Lower lobe of right lung (tissue), 2 donors: ENCODE measurements at regions not wholly inside any gene's neighbourhood (a gene's known extent, or its start where the extent isn't known, plus 50 kb on each side); places are given as distances from the start of the nearest gene placed in this dataset.

Experiments used
- ATAC-seq, 2 donors: fragments of 200-7000 bp; cut with Tn5 transposase; one replicate each; pipeline ENCODE4 v1.9.1; 2020 to 2022; ENCODE audit warnings: mild to moderate bottlenecking in 2 of 2, moderate library complexity in 2 of 2
- DNase-seq: peaks from one replicate; pipeline ENCODE4 v3.0.0-alpha.2; 2020
- H3K27ac ChIP-seq: fragments of 200-600 bp; one replicate; pipeline ENCODE4 v1.8.0; 2022
- H3K27me3 ChIP-seq: fragments of 200-600 bp; one replicate; pipeline ENCODE4 v1.8.0; 2022; ENCODE audit warnings: low read depth
- H3K36me3 ChIP-seq: fragments of 200-600 bp; one replicate; pipeline ENCODE4 v1.8.0; 2022; ENCODE audit warnings: mild to moderate bottlenecking
- H3K4me1 ChIP-seq: fragments of 200-600 bp; one replicate; pipeline ENCODE4 v1.8.0; 2022
- H3K4me3 ChIP-seq: fragments of 200-600 bp; one replicate; pipeline ENCODE4 v1.8.0; 2022; ENCODE audit warnings: mild to moderate bottlenecking
- H3K9me3 ChIP-seq: fragments of 200-600 bp; one replicate; pipeline ENCODE4 v1.8.0; 2022
- intact Hi-C: fragments of 100-400 bp; cut with DNase I; formaldehyde crosslinking; loops from one replicate; pipeline ENCODE4 v1.11.0; 2022
- TF ChIP-seq, protein P1 (sequence below): fragments of 200-600 bp; IDR thresholded peaks from one replicate; pipeline ENCODE4 v1.8.0; 2022; ENCODE audit warnings: antibody characterized with exemption, mild to moderate bottlenecking
- donor health status: DM: no; HTN: yes; CAD: no; lungs with severe emphysema.

DNA sequence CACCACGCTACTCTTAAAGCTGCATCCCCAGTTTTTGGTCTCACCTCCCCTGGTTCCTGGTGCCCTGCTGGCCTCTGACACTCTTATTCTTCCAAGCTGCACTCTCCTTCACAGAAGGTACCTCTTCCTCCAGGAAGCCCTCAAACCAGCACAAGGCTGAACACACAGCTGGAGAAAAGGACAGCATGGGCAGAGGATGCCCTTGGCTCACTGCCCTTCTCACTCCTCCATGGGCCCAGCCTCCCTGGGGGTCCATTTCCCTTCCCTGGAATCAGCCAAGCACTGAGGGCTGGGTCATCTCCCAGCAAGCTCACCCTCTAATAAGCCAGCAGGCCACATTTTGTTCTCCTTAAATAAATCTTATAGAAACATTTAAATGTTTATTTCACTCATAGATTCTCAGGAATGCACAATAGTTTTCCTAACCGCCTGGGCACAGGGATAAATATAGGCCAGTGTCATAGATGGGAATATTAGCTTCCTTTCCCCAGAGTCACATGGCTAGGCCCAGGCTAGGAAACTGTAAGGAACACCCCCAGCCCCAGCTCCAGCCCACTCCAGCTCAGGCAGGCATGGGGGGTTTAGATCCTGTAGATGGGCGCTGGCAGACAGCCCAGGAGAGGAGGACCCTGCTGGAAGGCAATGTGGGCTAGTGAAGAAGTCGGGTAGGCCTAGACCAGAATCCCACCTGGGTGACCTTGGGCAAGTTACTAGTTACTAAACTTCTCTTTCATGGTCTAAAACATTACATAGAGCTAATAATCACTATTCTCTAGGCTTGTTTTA, 51.5 kb downstream of the IRAG1 start:
- ATAC-seq (no peak), DNase-seq (no peak)
- H3K4me1 ChIP-seq, result peaks cover 58% of the 10 kb centered on the region
- peak overlapping the region; percentile 28 for H3K27ac ChIP-seq
- TF ChIP-seq, protein P1, sequence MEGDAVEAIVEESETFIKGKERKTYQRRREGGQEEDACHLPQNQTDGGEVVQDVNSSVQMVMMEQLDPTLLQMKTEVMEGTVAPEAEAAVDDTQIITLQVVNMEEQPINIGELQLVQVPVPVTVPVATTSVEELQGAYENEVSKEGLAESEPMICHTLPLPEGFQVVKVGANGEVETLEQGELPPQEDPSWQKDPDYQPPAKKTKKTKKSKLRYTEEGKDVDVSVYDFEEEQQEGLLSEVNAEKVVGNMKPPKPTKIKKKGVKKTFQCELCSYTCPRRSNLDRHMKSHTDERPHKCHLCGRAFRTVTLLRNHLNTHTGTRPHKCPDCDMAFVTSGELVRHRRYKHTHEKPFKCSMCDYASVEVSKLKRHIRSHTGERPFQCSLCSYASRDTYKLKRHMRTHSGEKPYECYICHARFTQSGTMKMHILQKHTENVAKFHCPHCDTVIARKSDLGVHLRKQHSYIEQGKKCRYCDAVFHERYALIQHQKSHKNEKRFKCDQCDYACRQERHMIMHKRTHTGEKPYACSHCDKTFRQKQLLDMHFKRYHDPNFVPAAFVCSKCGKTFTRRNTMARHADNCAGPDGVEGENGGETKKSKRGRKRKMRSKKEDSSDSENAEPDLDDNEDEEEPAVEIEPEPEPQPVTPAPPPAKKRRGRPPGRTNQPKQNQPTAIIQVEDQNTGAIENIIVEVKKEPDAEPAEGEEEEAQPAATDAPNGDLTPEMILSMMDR, result no peak
- no peaks in the 10 kb centered on the region for H3K36me3 ChIP-seq
- no peaks in the 10 kb centered on the region for H3K9me3 ChIP-seq
- H3K27me3 ChIP-seq, result no peaks in the 10 kb centered on the region
- H3K4me3 ChIP-seq, result no peak overlapping the region
- intact Hi-C loops, result no loop called here

DNA sequence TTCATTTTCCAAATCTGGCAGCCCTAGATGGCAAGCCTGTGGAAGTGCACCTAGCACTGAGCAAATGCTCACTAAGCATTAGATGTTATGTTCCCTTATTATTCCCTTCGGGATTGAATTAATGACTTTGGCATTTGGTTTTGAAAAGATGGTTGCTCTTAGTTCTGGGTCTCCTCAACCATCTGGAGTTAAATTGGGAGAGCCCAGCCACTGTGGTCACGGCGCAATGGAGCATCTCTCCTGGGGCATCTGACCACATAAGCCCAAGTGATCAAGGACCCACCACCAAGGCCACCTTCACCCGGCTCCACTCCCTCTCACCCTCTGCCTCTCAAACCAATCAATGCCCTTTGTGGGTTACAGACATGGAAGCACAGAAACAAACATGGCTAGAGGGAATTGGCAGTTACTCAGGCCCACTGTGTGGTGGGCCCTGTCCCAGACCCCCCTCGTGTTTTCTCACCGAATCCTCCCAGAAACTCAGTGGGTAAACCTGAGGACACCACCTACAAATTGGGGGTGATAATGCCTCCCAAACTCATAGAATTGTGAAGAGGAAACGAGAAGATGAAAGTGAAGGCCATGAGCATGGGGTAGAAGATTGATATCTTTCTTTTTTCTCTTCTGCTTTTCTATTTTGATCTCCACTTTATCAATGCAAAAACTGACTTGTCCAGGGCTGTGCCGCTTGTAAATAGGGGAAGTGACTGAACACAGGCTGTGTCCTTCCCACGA, 52.2 kb downstream of the IRAG1 start:
- peak overlapping the region; percentile 24 for H3K27ac ChIP-seq
- DNase-seq, result no peak
- peak; percentile 40 to 69 for ATAC-seq
- H3K9me3 ChIP-seq, result no peaks in the 10 kb centered on the region
- intact Hi-C loops, result no loop called here
- H3K4me3 ChIP-seq, result no peak overlapping the region
- H3K27me3 ChIP-seq, result no peaks in the 10 kb centered on the region
- TF ChIP-seq, protein P1, result no peak
- peaks cover 50% of the 10 kb centered on the region for H3K4me1 ChIP-seq
- no peaks in the 10 kb centered on the region for H3K36me3 ChIP-seq

DNA sequence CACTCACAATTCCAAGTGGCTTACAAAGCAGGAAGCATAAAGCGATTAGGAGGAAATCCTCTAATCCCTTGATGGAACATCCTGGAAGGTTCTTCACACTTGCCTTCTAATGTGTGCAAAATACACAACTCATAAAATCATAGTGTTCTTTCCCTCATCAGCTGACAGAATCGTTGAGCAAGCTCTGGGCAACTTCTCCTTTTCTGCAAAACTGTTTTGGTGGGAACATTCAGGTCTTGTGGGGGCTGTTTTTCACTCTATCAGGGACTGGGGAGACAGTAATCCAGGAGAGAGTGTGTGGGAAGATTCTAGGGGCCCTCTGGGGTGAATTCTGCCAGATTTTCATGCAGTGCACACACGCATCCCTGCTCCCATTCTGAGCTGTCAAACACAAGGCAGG, 53.2 kb downstream of the IRAG1 start:
- Histone ChIP-seq H3K27ac (peak overlapping the region; percentile 34), H3K9me3 (no peaks in the 10 kb centered on the region), H3K4me1 (peaks cover 46% of the 10 kb centered on the region), H3K36me3 (no peaks in the 10 kb centered on the region), H3K27me3 (no peaks in the 10 kb centered on the region), H3K4me3 (no peak overlapping the region)
- DNase-seq (no peak), ATAC-seq (peak in 1 of 2 donors; percentile 14)
- intact Hi-C loops, result no loop called here
- TF ChIP-seq, protein P1, result no peak

DNA sequence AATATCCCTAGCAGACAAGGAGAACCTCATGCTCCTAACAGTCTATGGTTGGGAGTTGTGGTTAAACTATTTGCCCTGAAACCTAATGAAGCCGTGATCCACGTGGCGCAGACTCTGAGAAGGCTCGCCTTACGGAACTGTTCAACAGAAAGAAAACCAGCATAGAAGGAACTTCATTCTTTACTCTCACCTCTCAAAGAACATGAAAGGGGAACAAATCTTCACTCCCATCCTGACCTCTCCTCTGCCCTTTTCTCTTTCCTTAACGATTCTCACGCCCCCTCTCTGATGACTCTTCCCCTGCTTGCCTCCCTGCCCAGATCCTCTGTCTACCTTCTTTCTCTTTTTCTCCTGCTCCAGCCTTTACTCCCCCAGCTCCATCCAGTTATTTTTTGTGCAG, 54.2 kb downstream of the IRAG1 start:
- TF ChIP-seq, protein P1, result no peak
- no peaks in the 10 kb centered on the region for H3K36me3 ChIP-seq
- H3K27me3 ChIP-seq, result no peaks in the 10 kb centered on the region
- no peak for DNase-seq
- no peaks in the 10 kb centered on the region for H3K9me3 ChIP-seq
- intact Hi-C loops, result no loop called here
- H3K4me1 ChIP-seq, result peaks cover 41% of the 10 kb centered on the region
- no peak overlapping the region for H3K4me3 ChIP-seq
- H3K27ac ChIP-seq, result no peak overlapping the region
- no peak for ATAC-seq

DNA sequence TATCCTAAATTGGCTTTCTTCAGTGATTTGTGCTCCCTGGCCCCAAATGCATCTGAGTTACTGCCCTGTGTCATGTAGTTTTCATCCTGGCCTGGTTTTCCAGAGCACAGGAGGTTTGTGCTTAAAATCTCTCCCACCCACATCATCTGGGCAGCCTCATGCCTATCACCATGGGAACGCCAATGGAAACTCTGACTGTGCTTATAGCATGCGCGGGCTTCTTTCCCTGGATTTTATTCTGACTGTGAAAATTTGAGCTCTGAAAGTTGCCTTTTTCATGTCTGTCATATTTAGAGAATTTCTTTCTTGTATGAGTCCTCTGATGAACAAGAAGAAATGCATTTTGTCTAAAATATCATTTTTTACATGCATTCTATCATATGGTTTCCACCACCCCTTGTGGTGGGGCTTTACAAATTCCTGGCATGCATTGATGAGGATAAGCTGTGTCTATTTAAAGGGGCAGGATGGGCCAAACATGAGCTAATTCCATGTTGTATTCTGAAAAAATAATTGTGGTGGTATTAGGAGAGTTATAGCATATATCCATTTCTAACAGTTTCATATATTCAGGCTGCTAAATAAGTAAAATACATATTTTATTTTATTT, 55.1 kb downstream of the IRAG1 start:
- Histone ChIP-seq H3K27me3 (no peaks in the 10 kb centered on the region), H3K27ac (no peak overlapping the region), H3K36me3 (no peaks in the 10 kb centered on the region), H3K4me1 (peaks cover 41% of the 10 kb centered on the region), H3K4me3 (no peak overlapping the region), H3K9me3 (no peaks in the 10 kb centered on the region)
- TF ChIP-seq, protein P1, result no peak
- intact Hi-C loops, result no loop called here
- ATAC-seq, result no peak
- no peak for DNase-seq
